OCI-LY7 (cell line): ENCODE measurements at regions not wholly inside any gene's neighbourhood (a gene's known extent, or its start where the extent isn't known, plus 50 kb on each side); places are given as distances from the start of the nearest gene placed in this dataset.

Experiments
- BruUV-seq: library from RNA; stranded (reverse); fragments of 400-500 nt; replicated peaks from 2 replicates; lab custom pipeline; 2021; lab: Mats Ljungman, UMichigan
- CTCF ChIA-PET: fragments of 300-600 bp; sonication (Branson Sonifier 250); formaldehyde crosslinking; loops from one replicate; lab custom pipeline; 2022; ENCODE audit warnings: antibody characterized with exemption; ENCODE audit not compliant: unreplicated experiment; lab: Charles Lee
- POLR2A ChIA-PET: fragments of 300-600 bp; sonication (Branson Sonifier 250); formaldehyde crosslinking; loops from one replicate; lab custom pipeline; 2022; ENCODE audit warnings: antibody characterized with exemption; lab: Charles Lee
- DNase-seq: peaks from one replicate; pipeline ENCODE4 v3.0.0-alpha.2; 2015; ENCODE audit warnings: low spot score
- H2AFZ ChIP-seq: fragments of 200-600 bp; sonication (generic), shearing (Covaris generic); 2 replicates; pipeline ENCODE4 v1.6.1; 2014; ENCODE audit warnings: mild to moderate bottlenecking, antibody characterized with exemption, low read length, moderate library complexity
- H3K27ac ChIP-seq: fragments of 200-600 bp; sonication (generic); 2 replicates; pipeline ENCODE4 v1.5.1; 2014; ENCODE audit warnings: mixed run types, low read depth, mild to moderate bottlenecking, moderate library complexity, low read length, inconsistent platforms; ENCODE audit not compliant: poor library complexity, severe bottlenecking
- H3K36me3 ChIP-seq: fragments of 200-600 bp; sonication (generic); 2 replicates; pipeline ENCODE4 v1.6.1; 2014; ENCODE audit warnings: mild to moderate bottlenecking, antibody characterized with exemption, low read length, moderate library complexity, mixed read lengths; ENCODE audit not compliant: insufficient read depth
- H3K4me1 ChIP-seq: fragments of 200-600 bp; sonication (generic); 2 replicates; pipeline ENCODE4 v1.5.1; 2014; ENCODE audit warnings: mild to moderate bottlenecking, low read length; ENCODE audit not compliant: insufficient read depth, poor library complexity, severe bottlenecking
- H3K4me2 ChIP-seq: fragments of 200-600 bp; sonication (generic); 2 replicates; pipeline ENCODE4 v1.6.1; 2014; ENCODE audit warnings: mild to moderate bottlenecking, low read length
- H3K4me3 ChIP-seq: fragments of 200-600 bp; sonication (generic); 2 replicates; pipeline ENCODE4 v1.5.1; 2014; ENCODE audit warnings: mild to moderate bottlenecking, low read depth, low read length; ENCODE audit not compliant: poor library complexity, severe bottlenecking
- H3K79me2 ChIP-seq: fragments of 200-600 bp; sonication (generic); 2 replicates; pipeline ENCODE4 v1.6.1; 2016; ENCODE audit warnings: low read depth, mild to moderate bottlenecking, low read length, moderate library complexity, mixed read lengths; ENCODE audit not compliant: insufficient read depth
- H3K9me2 ChIP-seq: fragments of 200-600 bp; sonication (generic); 2 replicates; pipeline ENCODE4 v1.6.1; 2016; ENCODE audit warnings: mild to moderate bottlenecking, low read length, mixed read lengths; ENCODE audit not compliant: insufficient read depth
- H3K9me3 ChIP-seq: fragments of 200-600 bp; sonication (generic); 2 replicates; pipeline ENCODE4 v1.6.1; 2014; ENCODE audit warnings: mild to moderate bottlenecking, mixed run types, low read length, mixed read lengths
- H4K20me1 ChIP-seq: fragments of 200-600 bp; sonication (generic); 2 replicates; pipeline ENCODE4 v1.6.1; 2014; ENCODE audit warnings: mild to moderate bottlenecking, antibody characterized with exemption, low read length, moderate library complexity, mixed read lengths; ENCODE audit not compliant: insufficient read depth
- CTCF ChIP-seq: fragments of 200-600 bp; sonication (generic); conservative IDR thresholded peaks from 2 replicates; pipeline ENCODE4 v1.5.1; 2014; ENCODE audit warnings: mild to moderate bottlenecking, antibody characterized with exemption, low read length, moderate library complexity, mixed read lengths
- EZH2phosphoT487 ChIP-seq: fragments of 200-600 bp; sonication (generic); IDR thresholded peaks from 2 replicates; pipeline ENCODE4 v1.6.1; 2018; ENCODE audit warnings: low read depth, borderline replicate concordance, mild to moderate bottlenecking, mixed run types, antibody characterized with exemption, low read length, moderate library complexity, mixed read lengths
- intact Hi-C: fragments of 100-400 bp; cut with micrococcal nuclease; formaldehyde crosslinking; loops from one replicate; pipeline ENCODE4 v1.10.0; 2022; ENCODE audit not compliant: unreplicated experiment

GRCh38 chr7:51621956-51622355, 305.3 kb upstream of the COBL start:
- intact Hi-C loops, result no loop called here
- no peaks in the 10 kb centered on the region for H3K36me3 ChIP-seq
- H3K9me2 ChIP-seq, result no peaks in the 10 kb centered on the region
- DNase-seq, result no peak
- H3K4me2 ChIP-seq, result no peak overlapping the region
- H2AFZ ChIP-seq, result no peak overlapping the region
- no TSS peak for BruUV-seq
- H3K27ac ChIP-seq, result no peak overlapping the region
- H3K4me3 ChIP-seq, result no peak overlapping the region
- H3K4me1 ChIP-seq, result no peaks in the 10 kb centered on the region
- no peaks in the 10 kb centered on the region for H3K9me3 ChIP-seq
- ChIA-PET CTCF (no interaction called here), POLR2A (no interaction called here)
- H4K20me1 ChIP-seq, result no peaks in the 10 kb centered on the region
- TF ChIP-seq CTCF (no peak), EZH2phosphoT487 (no peak)
- H3K79me2 ChIP-seq, result no peaks in the 10 kb centered on the region

DNA sequence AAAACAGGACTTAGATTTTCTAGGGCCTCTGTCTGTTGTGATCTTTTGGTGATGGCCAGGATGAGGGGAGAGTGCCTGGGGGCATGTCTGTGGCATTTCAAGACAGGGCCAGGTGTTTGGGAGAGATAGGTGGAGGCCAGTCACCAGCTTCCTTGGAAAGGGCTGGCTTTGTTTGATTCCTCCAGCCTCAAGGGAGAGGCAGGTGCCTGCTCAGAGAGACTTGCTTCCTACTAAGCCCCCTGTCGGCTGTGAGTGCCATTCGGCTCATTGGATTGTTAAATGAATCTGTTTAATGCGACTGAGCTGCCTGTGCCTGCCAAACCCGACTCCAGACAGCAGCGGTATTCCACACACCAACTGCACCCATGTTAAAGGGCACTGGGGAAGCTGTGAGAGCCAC, 304.1 kb upstream of the COBL start:
- H3K27ac ChIP-seq, result no peak overlapping the region
- POLR2A ChIA-PET, result no interaction called here
- no peaks in the 10 kb centered on the region for H3K36me3 ChIP-seq
- no peak for TF ChIP-seq CTCF
- TF ChIP-seq EZH2phosphoT487, result no peak
- H2AFZ ChIP-seq, result no peak overlapping the region
- H3K4me2 ChIP-seq, result no peak overlapping the region
- no peak overlapping the region for H3K4me3 ChIP-seq
- intact Hi-C loops, result no loop called here
- H3K9me2 ChIP-seq, result no peaks in the 10 kb centered on the region
- no peaks in the 10 kb centered on the region for H3K9me3 ChIP-seq
- H4K20me1 ChIP-seq, result no peaks in the 10 kb centered on the region
- H3K79me2 ChIP-seq, result no peaks in the 10 kb centered on the region
- no peaks in the 10 kb centered on the region for H3K4me1 ChIP-seq
- CTCF ChIA-PET, result no interaction called here
- DNase-seq, result no peak
- BruUV-seq, result no TSS peak

GRCh38 chr7:51619880-51620279, 303.3 kb upstream of the COBL start:
- BruUV-seq, result no TSS peak
- TF ChIP-seq CTCF (no peak), EZH2phosphoT487 (no peak)

More at GRCh38 chr7:51619880-51620279, 303.3 kb upstream of the COBL start:
- DNase-seq, result no peak
- no peak overlapping the region for H3K4me3 ChIP-seq
- ChIA-PET POLR2A (no interaction called here), CTCF (no interaction called here)
- H3K4me1 ChIP-seq, result no peaks in the 10 kb centered on the region
- H2AFZ ChIP-seq, result no peak overlapping the region
- H3K79me2 ChIP-seq, result no peaks in the 10 kb centered on the region
- H3K36me3 ChIP-seq, result no peaks in the 10 kb centered on the region
- H3K27ac ChIP-seq, result no peak overlapping the region
- H3K9me3 ChIP-seq, result no peaks in the 10 kb centered on the region
- H4K20me1 ChIP-seq, result no peaks in the 10 kb centered on the region
- intact Hi-C loops, result no loop called here
- H3K4me2 ChIP-seq, result no peak overlapping the region
- H3K9me2 ChIP-seq, result no peaks in the 10 kb centered on the region
